K562 (cell line): ENCODE measurements at regions not wholly inside any gene's neighbourhood (a gene's known extent, or its start where the extent isn't known, plus 50 kb on each side); places are given as distances from the start of the nearest gene placed in this dataset.

Experiments
- ATAC-seq: fragments of 200-7000 bp; cut with Tn5 transposase; 3 replicates; pipeline ENCODE4 v1.9.1; 2020; ENCODE audit warnings: moderate library complexity
- BruUV-seq: library from RNA; stranded (reverse); fragments of 400-500 nt; replicated peaks from 2 replicates; lab custom pipeline; 2021; lab: Mats Ljungman, UMichigan
- CTCF ChIA-PET: fragments of 300-600 bp; formaldehyde crosslinking; extraction: SDS; loops from one replicate; lab custom pipeline; 2021; ENCODE audit warnings: low intra/inter-chr PET ratio; lab: Yijun Ruan, JAX
- POLR2A ChIA-PET: fragments of 300-600, 350-650 bp; sonication (Branson Sonifier 250); formaldehyde crosslinking; extraction: SDS; loops from one replicate; lab custom pipeline; 2021; ENCODE audit warnings: antibody characterized with exemption, inconsistent platforms; lab: Yijun Ruan, JAX
- DNase-seq, 4 experiments: peaks; one replicate each; pipeline versions ENCODE4 v3.0.0 to v3.0.0-alpha.2; 2011 to 2018; ENCODE audit warnings: low spot score in 3 of 4, mixed read lengths in 3 of 4; ENCODE audit errors: extremely low read depth in 1 of 4
- FAIRE-seq: peaks from 2 replicates; lab custom pipeline; 2011; peaks lifted over from hg19 to GRCh38; lab: Jason Lieb, UNC
- H2AFZ ChIP-seq: 2 replicates; pipeline ENCODE4 v1.6.0; 2011; ENCODE audit warnings: low read depth, low read length, control low read depth, inconsistent platforms
- H3K27ac ChIP-seq: fragments of 200-600 bp; 3 replicates; pipeline ENCODE4 v1.8.0; 2011; ENCODE audit warnings: low read depth, mild to moderate bottlenecking, control low read depth, inconsistent platforms, low read length, moderate library complexity, mixed read lengths; ENCODE audit errors: extremely low read depth
- H3K27me3 ChIP-seq, 2 experiments: fragments of 300-600 bp in 1 of 2; 2 replicates in 1 of 2; 3 replicates in 1 of 2; pipeline versions ENCODE4 v1.6.0 to v1.8.0; 2011; ENCODE audit warnings: inconsistent platforms in 2 of 2, low read length in 2 of 2, mild to moderate bottlenecking in 1 of 2, mixed read lengths in 1 of 2, moderate library complexity in 1 of 2; ENCODE audit not compliant: control insufficient read depth in 2 of 2, insufficient read depth in 2 of 2
- H3K36me3 ChIP-seq: fragments of 300-600 bp; 3 replicates; pipeline ENCODE4 v1.8.0; 2011; ENCODE audit warnings: mild to moderate bottlenecking, low read length, inconsistent platforms; ENCODE audit not compliant: control insufficient read depth, insufficient read depth
- H3K4me1 ChIP-seq, 2 experiments: fragments of 200-600 bp in 1 of 2; replicated peaks in 1 of 2; 2 replicates in 1 of 2; 3 replicates in 1 of 2; pipeline versions ENCODE4 v1.5.1 to v1.8.0; 2011; ENCODE audit warnings: inconsistent platforms in 2 of 2, low read length in 2 of 2, mild to moderate bottlenecking in 1 of 2, mixed read lengths in 1 of 2, moderate library complexity in 1 of 2; ENCODE audit not compliant: control insufficient read depth in 2 of 2, insufficient read depth in 2 of 2
- H3K4me2 ChIP-seq: 2 replicates; pipeline ENCODE4 v1.6.1; 2011; ENCODE audit warnings: low read length, control low read depth, inconsistent platforms, mixed read lengths; ENCODE audit not compliant: insufficient read depth
- H3K4me3 ChIP-seq: fragments of 200-600 bp; sonication (generic), shearing (Covaris generic); 2 replicates; pipeline ENCODE4 v1.5.1; 2016; ENCODE audit warnings: control low read depth, inconsistent platforms
- H3K79me2 ChIP-seq: fragments of 200-600 bp; 3 replicates; pipeline ENCODE4 v1.8.0; 2011; ENCODE audit warnings: low read length, inconsistent platforms; ENCODE audit not compliant: control insufficient read depth, insufficient read depth
- H3K9ac ChIP-seq, 2 experiments: 2 replicates each; pipeline versions ENCODE4 v1.6.0 to v1.6.1; 2011; ENCODE audit warnings: low read depth in 2 of 2, low read length in 2 of 2, control low read depth in 1 of 2, inconsistent platforms in 1 of 2, mild to moderate bottlenecking in 1 of 2, mixed read lengths in 1 of 2; ENCODE audit not compliant: insufficient read depth in 1 of 2
- H3K9me1 ChIP-seq: one replicate; pipeline ENCODE4 v1.6.0; 2011; ENCODE audit warnings: inconsistent platforms, mild to moderate bottlenecking, low read length, moderate library complexity; ENCODE audit not compliant: control insufficient read depth, insufficient read depth
- H3K9me3 ChIP-seq: replicated peaks from 2 replicates; pipeline ENCODE4 v1.5.1; 2011; ENCODE audit warnings: low read depth, low read length, inconsistent platforms; ENCODE audit not compliant: control insufficient read depth, insufficient read depth
- H4K20me1 ChIP-seq: replicated peaks from 2 replicates; pipeline ENCODE4 v1.6.1; 2011; ENCODE audit warnings: low read length, inconsistent platforms, mixed read lengths; ENCODE audit not compliant: control insufficient read depth, insufficient read depth
- ARID4B ChIP-seq: sonication (generic); formaldehyde crosslinking; IDR thresholded peaks from 2 replicates; pipeline ENCODE4 v1.8.0; 2022; ENCODE audit warnings: mild to moderate bottlenecking, missing genetic modification reagents
- CBX3 ChIP-seq, 2 experiments: IDR thresholded peaks; 1 replicate in 1 of 2; 2 replicates in 1 of 2; pipeline ENCODE4 v1.6.1; 2012; ENCODE audit warnings: inconsistent platforms in 2 of 2, low read length in 2 of 2, borderline replicate concordance in 1 of 2, control low read depth in 1 of 2
- NFIX ChIP-seq: fragments of 250-450 bp; sonication (Bioruptor Pico); IDR thresholded peaks from 2 replicates; pipeline ENCODE4 v1.4.0; 2020; ENCODE audit warnings: low read depth, mild to moderate bottlenecking, moderate library complexity
- TAF1 ChIP-seq: IDR thresholded peaks from 2 replicates; pipeline ENCODE4 v1.6.1; 2011; ENCODE audit warnings: mild to moderate bottlenecking, low read length, moderate library complexity; ENCODE audit not compliant: insufficient read depth, control insufficient read depth, severe bottlenecking; ENCODE audit errors: extremely low read depth
- THRAP3 ChIP-seq: fragments of 450-650 bp; IDR thresholded peaks from 2 replicates; pipeline ENCODE4 v1.6.1; 2016; ENCODE audit warnings: mild to moderate bottlenecking, inconsistent platforms, borderline replicate concordance
- ZNF445 ChIP-seq: fragments of 250-450 bp; sonication (Bioruptor Pico); IDR thresholded peaks from 2 replicates; pipeline ENCODE4 v1.4.0; 2020; ENCODE audit warnings: low read depth, mild to moderate bottlenecking, moderate library complexity
- ZNF668 ChIP-seq: fragments of 250-450 bp; sonication (Bioruptor Pico); IDR thresholded peaks from 2 replicates; pipeline ENCODE4 v1.8.0; 2022; ENCODE audit warnings: mild to moderate bottlenecking, inconsistent platforms
- WGBS: fragments of 100-300 bp; shearing (Covaris generic); methylation state at CpG from one replicate; pipeline ENCODE4 v1.1.6; 2016; ENCODE audit warnings: low coverage, mixed read lengths; ENCODE audit not compliant: insufficient coverage; ENCODE audit errors: missing lambda C conversion rate; 5-methylcytosine and 5-hydroxymethylcytosine counted together
- in situ Hi-C: fragments of 300-500 bp; cut with MboI; formaldehyde crosslinking; loops from 4 replicates; pipeline ENCODE4 v1.15.0; 2018; ENCODE audit warnings: inconsistent platforms, mixed read lengths
- intact Hi-C: fragments of 100-400 bp; cut with micrococcal nuclease; formaldehyde crosslinking; loops from 2 replicates; pipeline ENCODE4 v1.14.2; 2022
- TF ChIP-seq, protein P1 (sequence below): fragments of 450-650 bp; IDR thresholded peaks from 2 replicates; pipeline ENCODE4 v1.7.0; 2016; ENCODE audit warnings: borderline replicate concordance

DNA sequence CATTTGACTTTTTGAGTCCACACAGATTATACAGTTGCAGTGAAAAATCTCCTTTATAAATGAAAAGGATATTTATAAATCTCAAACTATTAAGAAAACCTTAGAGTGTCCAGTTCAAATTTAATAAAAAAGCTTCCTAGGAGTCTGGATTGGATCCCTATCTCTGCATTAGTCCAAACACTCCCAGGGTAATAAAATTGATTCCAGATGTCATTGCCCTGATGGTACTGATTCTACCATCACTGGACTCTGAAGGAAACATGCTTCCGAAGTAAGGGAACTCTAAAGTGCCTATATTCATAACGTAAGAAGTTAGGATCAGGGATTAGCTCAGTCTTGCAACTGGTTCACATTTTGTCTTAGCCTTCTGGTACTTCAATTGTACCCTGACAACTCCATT lies 1325.1 kb upstream of the MAP3K7 start:
- H3K36me3 ChIP-seq: no peaks in the 10 kb centered on the region
- H3K27ac ChIP-seq: no peak overlapping the region
- no peaks in the 10 kb centered on the region for H3K27me3 ChIP-seq
- ATAC-seq: no peak
- no peak overlapping the region for H3K4me2 ChIP-seq
- WGBS: 0% methylated on average over 2 of the region's 2 CpGs
- H3K9me1 ChIP-seq: no peaks in the 10 kb centered on the region
- no peaks in the 10 kb centered on the region for H4K20me1 ChIP-seq
- no peak overlapping the region for H2AFZ ChIP-seq
- no TSS peak for BruUV-seq
- DNase-seq: no peak
- intact Hi-C loops (no loop called here), in situ Hi-C loops (no loop called here)
- CTCF ChIA-PET: no interaction called here
- no peaks in the 10 kb centered on the region for H3K4me1 ChIP-seq
- POLR2A ChIA-PET: no interaction called here
- TF ChIP-seq CBX3 (IDR thresholded peaks at IDR 0.05; ENCODE audit: borderline replicate concordance in 1 of 2, low read length in 2 of 2): no peak
- H3K4me3 ChIP-seq: no peak overlapping the region
- H3K9me3 ChIP-seq: no peaks in the 10 kb centered on the region
- no peak for FAIRE-seq
- no peaks in the 10 kb centered on the region for H3K79me2 ChIP-seq
- no peak overlapping the region for H3K9ac ChIP-seq

- 0% methylated on average over 4 of the region's 4 CpGs for WGBS
- ATAC-seq (no peak), FAIRE-seq (no peak)
- no peak for TF ChIP-seq THRAP3
- TF ChIP-seq ARID4B (CRISPR knock-in tag): no peak
- TF ChIP-seq, protein P1, sequence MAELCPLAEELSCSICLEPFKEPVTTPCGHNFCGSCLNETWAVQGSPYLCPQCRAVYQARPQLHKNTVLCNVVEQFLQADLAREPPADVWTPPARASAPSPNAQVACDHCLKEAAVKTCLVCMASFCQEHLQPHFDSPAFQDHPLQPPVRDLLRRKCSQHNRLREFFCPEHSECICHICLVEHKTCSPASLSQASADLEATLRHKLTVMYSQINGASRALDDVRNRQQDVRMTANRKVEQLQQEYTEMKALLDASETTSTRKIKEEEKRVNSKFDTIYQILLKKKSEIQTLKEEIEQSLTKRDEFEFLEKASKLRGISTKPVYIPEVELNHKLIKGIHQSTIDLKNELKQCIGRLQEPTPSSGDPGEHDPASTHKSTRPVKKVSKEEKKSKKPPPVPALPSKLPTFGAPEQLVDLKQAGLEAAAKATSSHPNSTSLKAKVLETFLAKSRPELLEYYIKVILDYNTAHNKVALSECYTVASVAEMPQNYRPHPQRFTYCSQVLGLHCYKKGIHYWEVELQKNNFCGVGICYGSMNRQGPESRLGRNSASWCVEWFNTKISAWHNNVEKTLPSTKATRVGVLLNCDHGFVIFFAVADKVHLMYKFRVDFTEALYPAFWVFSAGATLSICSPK: no peak
- TF ChIP-seq TAF1: no peak
- TF ChIP-seq ZNF668 (CRISPR knock-in tag): no peak
- TF ChIP-seq NFIX: no peak
- TF ChIP-seq ZNF445 (CRISPR knock-in tag): no peak
Observed at GRCh38 chr6:91904586-91905164, 1317.8 kb upstream of the MAP3K7 start.

More at GRCh38 chr6:91904586-91905164, 1317.8 kb upstream of the MAP3K7 start:
- intact Hi-C loops (no loop called here), in situ Hi-C loops (no loop called here)
- no peaks in the 10 kb centered on the region for H3K36me3 ChIP-seq
- H3K9me3 ChIP-seq: no peaks in the 10 kb centered on the region
- no peaks in the 10 kb centered on the region for H3K9me1 ChIP-seq
- H3K4me1 ChIP-seq: no peaks in the 10 kb centered on the region
- H2AFZ ChIP-seq: no peak overlapping the region
- H3K27ac ChIP-seq: no peak overlapping the region
- no peak for DNase-seq
- H4K20me1 ChIP-seq: no peaks in the 10 kb centered on the region
- ChIA-PET POLR2A (no interaction called here), CTCF (no interaction called here)
- no peak overlapping the region for H3K4me3 ChIP-seq
- no peak overlapping the region for H3K9ac ChIP-seq
- H3K27me3 ChIP-seq: no peaks in the 10 kb centered on the region
- no TSS peak for BruUV-seq
- H3K4me2 ChIP-seq: no peak overlapping the region
- H3K79me2 ChIP-seq: no peaks in the 10 kb centered on the region
